GM10266 (cell line): ENCODE measurements at regions not wholly inside any gene's neighbourhood (a gene's known extent, or its start where the extent isn't known, plus 50 kb on each side); places are given as distances from the start of the nearest gene placed in this dataset.

Source experiments
- DNase-seq: peaks from one replicate; pipeline ENCODE4 v3.0.0; 2012; ENCODE audit errors: extremely low spot score
- TF ChIP-seq, protein P1 (sequence below): IDR thresholded peaks from 2 replicates; pipeline ENCODE4 v1.5.1; 2012; ENCODE audit warnings: mild to moderate bottlenecking, low read depth; ENCODE audit not compliant: control insufficient read depth, insufficient read depth; ENCODE audit errors: missing control alignments

DNA sequence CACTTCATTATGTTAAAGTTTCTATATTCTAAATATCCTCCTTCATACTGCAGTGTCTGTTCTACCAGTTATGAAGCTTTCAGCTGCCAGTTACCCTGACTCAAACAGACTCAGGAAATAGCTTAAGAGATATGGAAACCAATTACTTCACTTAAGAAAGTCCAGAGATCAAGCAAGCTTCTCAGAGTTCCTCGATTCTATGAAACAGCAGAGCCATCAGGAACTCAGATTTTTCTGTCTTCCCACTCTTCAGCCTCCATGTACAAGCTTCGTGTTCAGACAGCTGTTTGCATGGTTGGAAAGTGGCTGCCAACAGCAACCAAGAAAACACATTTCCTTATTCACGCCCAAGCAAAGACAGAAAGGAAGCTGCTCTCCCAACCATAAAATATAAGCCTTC, 216.1 kb downstream of the ACTL7B start:
- TF ChIP-seq, protein P1, sequence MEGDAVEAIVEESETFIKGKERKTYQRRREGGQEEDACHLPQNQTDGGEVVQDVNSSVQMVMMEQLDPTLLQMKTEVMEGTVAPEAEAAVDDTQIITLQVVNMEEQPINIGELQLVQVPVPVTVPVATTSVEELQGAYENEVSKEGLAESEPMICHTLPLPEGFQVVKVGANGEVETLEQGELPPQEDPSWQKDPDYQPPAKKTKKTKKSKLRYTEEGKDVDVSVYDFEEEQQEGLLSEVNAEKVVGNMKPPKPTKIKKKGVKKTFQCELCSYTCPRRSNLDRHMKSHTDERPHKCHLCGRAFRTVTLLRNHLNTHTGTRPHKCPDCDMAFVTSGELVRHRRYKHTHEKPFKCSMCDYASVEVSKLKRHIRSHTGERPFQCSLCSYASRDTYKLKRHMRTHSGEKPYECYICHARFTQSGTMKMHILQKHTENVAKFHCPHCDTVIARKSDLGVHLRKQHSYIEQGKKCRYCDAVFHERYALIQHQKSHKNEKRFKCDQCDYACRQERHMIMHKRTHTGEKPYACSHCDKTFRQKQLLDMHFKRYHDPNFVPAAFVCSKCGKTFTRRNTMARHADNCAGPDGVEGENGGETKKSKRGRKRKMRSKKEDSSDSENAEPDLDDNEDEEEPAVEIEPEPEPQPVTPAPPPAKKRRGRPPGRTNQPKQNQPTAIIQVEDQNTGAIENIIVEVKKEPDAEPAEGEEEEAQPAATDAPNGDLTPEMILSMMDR: no peak
- DNase-seq: no peak

DNA sequence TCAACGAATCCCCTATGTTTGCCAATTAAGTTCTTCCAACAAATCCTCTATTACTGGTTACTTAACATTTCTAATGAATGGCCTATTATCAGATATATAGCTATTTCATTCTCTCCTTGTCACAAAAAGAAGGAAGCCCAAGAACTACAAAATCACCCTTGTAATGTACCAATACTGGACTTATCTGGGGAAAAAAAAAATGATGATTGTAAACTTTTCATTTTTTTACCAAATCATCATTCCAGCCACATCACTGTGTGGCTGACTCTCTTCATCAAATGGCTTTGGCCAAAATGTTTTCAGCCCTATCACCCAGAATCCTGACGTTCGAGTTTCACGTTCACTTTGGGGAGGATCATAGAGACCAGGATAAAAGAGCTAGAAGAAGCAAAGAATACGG, 216.7 kb downstream of the ACTL7B start:
- no peak for DNase-seq
- TF ChIP-seq, protein P1: no peak

DNA sequence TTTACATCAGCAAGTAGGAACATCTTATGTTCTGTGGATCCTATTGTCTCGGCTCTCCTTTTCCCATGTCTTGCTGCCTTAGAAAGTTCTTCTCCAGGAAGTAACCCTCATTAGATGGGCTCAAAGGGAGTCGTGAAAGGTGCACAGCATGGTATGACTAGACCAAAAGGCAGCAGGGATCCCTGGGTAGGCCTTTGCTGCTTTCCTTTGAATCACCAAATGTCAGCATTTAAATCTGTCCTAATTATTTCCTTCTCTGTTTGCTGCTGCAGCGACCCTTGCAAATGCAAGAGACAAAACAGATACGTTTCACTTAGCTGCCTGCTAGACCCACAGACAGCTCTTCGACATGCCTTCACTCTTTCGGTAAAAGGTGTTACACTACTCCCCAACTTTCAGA, 218.4 kb downstream of the ACTL7B start:
- TF ChIP-seq, protein P1: no peak
- no peak for DNase-seq

DNA sequence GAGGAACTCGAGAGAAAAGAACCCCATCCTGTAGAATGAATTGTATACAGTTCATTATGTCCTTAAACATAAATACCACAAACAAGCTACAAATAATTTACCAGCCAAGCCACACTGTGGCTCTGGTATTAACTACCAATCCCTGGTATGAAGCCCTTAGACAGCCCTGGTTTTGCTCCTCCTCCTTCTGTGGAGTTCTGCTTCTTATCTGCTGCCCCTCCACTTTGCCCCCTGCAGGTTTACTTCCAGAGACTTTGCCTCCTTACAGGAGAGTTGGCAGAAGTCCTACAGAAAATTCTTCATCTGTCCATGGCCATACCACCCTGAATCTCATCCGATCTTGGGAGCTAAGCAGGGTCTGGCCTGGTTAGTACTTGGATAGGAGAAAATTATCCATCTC, 219.8 kb downstream of the ACTL7B start:
- TF ChIP-seq, protein P1: no peak
- no peak for DNase-seq

DNA sequence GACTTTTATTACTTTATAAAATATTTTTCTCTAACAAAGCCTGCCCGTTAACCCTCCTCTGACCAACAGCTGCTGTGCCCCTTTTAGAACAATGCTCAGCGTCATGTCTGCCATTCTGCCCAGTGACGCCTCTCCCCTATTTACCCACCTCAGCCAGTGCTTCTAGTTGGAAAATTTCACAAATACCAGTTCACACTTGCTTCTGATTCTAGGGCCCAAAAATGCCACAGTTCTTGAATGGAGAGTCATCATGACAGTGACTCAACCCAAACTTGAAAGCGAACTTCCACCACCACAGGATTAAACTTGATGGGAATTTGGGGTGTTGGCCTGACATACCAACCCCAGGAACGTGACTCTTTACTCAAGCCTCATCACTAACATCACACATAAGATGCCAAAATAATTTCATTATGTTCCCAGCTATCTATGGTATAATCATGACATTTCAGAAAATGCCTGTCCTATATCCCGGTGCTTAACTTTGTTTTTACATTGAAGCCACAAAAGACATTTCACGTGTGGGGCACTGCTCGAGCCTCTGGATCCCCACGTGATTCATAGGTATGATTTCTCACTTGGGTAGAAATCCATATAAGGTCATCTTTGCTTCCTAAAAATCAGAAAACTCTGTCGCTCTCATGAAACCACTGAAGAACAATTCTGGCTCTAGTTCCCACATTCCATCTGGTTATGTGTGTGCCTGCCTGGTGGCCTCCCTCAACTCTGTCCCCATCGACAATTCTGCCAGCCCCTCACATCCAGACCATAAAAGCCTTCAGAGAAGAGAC, 220.9 kb downstream of the ACTL7B start:
- DNase-seq: no peak
- TF ChIP-seq, protein P1: no peak

DNA sequence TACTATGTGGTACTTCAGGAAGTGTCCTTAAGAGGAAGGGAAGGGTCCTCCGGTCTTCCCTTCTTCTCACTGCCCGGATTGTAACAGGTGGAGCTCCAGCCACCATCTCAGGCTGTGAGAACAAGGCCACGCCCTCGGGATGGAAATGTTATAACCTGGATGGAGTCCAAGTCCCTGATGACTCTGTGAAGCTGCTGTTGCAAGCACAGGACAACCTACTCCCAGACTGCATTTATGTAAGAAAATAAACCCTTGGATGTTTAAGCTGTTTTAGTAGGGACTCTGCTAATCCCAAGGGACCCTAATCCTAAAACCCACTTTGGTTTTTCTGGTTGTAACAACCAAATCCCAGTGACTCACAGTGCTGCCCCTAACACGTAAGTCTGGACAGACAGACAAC, 221.6 kb downstream of the ACTL7B start:
- no peak for DNase-seq

More for the DNA sequence above, 221.6 kb downstream of the ACTL7B start:
- TF ChIP-seq, protein P1: no peak
